BLaER1 treated with 17β-estradiol and CSF1 and Interleukin-3, amounts not matched to agents 10 nM and 100 nM (cell line): ENCODE measurements at regions not wholly inside any gene's neighbourhood (a gene's known extent, or its start where the extent isn't known, plus 50 kb on each side); places are given as distances from the start of the nearest gene placed in this dataset.
"Not testable (repeated sequence)": the region's sequence is repeated elsewhere in the genome, so short reads cannot be mapped to it uniquely, and the experiment has no call there.

Experiments used
- H3K27ac ChIP-seq, 11 experiments: shearing (Covaris generic); formaldehyde crosslinking; 2 replicates each; pipeline ENCODE4 v1.8.1; 2022
- H3K27me3 ChIP-seq, 11 experiments: shearing (Covaris generic); formaldehyde crosslinking; 2 replicates each; pipeline ENCODE4 v1.8.1; 2022
- H3K36me3 ChIP-seq, 11 experiments: shearing (Covaris generic); formaldehyde crosslinking; 2 replicates each; pipeline ENCODE4 v1.8.1; 2022
- H3K4me1 ChIP-seq, 10 experiments: shearing (Covaris generic); formaldehyde crosslinking; 2 replicates each; pipeline ENCODE4 v1.8.1; 2022
- H3K4me2 ChIP-seq, 11 experiments: shearing (Covaris generic); formaldehyde crosslinking; 2 replicates each; pipeline ENCODE4 v1.8.1; 2022
- H3K4me3 ChIP-seq, 10 experiments: shearing (Covaris generic); formaldehyde crosslinking; 2 replicates each; pipeline ENCODE4 v1.8.1; 2022
- H3K9ac ChIP-seq, 11 experiments: shearing (Covaris generic); formaldehyde crosslinking; 2 replicates each; pipeline ENCODE4 v1.8.1; 2022
- H3K9me3 ChIP-seq, 11 experiments: shearing (Covaris generic); formaldehyde crosslinking; replicated peaks in 1 of 11; 2 replicates each; pipeline ENCODE4 v1.8.1; 2022
- H4K20me1 ChIP-seq, 11 experiments: shearing (Covaris generic); formaldehyde crosslinking; 2 replicates each; pipeline ENCODE4 v1.8.1; 2022
- Cebpa-rat ChIP-seq, 11 experiments: shearing (Covaris generic); IDR thresholded peaks; 2 replicates each; pipeline ENCODE4 v1.8.1; 2022

DNA sequence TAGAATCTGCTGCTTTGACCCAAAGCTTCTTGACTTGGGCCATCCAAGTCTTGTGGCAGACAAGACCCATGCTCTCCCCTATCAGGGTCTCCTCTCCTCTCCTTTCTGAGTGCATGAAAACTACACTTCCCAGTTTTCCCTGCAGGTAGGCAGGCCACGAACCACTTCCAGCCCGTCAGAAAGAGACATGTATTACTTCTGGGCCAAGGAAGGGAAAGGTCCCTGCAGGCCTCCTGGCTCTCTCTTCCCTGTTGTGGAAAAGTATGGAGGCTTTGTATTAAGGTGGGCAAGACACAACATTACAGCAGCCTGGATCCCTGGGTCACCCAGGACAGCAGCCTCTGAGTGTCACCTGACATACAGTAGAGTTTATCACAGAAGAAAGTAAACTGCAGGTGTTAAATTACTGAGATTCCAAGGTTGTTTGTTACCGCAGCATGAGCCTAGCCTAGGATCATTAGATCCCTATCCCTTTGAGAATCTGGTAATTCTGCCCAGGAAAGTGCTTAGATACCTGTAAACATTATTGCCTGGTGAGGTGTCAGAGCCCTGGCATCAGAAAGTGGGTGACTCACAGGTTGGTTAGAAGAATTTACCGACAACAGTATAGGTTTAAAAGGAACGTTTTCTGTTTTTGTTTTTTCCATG, 717.3 kb downstream of the MATN1 start:
- Histone ChIP-seq H3K36me3 (no peaks in the 10 kb centered on the region), H3K27ac (no peak overlapping the region), H3K9ac (no peak overlapping the region), H3K4me2 (no peak overlapping the region), H3K9me3 (peaks cover 0 to 17% (median 13%) of the 10 kb centered on the region in 11 experiments; a peak in 16 of 22 replicates), H3K4me3 (no peak overlapping the region), H3K4me1 (peaks cover 7 to 20% (median 14%) of the 10 kb centered on the region in 10 experiments; a peak in 18 of 20 replicates), H3K27me3 (no peaks in the 10 kb centered on the region), H4K20me1 (no peaks in the 10 kb centered on the region)
- no peak for TF ChIP-seq Cebpa-rat (IDR thresholded peaks at IDR 0.05)

DNA sequence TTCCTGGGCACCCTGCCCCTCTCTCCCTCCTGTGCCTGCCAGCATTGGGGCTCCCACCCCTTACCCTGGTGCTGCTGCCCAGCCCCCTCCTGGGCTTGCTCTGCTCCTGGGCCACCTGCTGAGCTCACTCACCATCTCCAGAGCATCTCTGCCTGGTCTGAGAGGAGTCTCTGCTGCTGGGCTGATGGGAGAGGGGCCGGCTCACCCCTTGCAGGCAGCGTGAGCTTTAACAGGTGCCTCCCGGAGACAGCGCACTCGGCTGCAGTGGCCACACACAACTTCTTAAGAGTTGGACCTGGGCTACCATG, 721.7 kb downstream of the MATN1 start:
- Histone ChIP-seq H3K36me3 (no peaks in the 10 kb centered on the region), H3K9ac (no peak overlapping the region), H3K4me1 (peaks cover 0 to 11% (median 0%) of the 10 kb centered on the region in 10 experiments; a peak in 2 of 20 replicates), H3K27ac (no peak overlapping the region), H3K4me2 (no peak overlapping the region), H3K27me3 (no peaks in the 10 kb centered on the region), H4K20me1 (no peaks in the 10 kb centered on the region), H3K4me3 (no peak overlapping the region), H3K9me3 (no peaks in the 10 kb centered on the region)
- TF ChIP-seq Cebpa-rat (IDR thresholded peaks at IDR 0.05), result no peak

DNA sequence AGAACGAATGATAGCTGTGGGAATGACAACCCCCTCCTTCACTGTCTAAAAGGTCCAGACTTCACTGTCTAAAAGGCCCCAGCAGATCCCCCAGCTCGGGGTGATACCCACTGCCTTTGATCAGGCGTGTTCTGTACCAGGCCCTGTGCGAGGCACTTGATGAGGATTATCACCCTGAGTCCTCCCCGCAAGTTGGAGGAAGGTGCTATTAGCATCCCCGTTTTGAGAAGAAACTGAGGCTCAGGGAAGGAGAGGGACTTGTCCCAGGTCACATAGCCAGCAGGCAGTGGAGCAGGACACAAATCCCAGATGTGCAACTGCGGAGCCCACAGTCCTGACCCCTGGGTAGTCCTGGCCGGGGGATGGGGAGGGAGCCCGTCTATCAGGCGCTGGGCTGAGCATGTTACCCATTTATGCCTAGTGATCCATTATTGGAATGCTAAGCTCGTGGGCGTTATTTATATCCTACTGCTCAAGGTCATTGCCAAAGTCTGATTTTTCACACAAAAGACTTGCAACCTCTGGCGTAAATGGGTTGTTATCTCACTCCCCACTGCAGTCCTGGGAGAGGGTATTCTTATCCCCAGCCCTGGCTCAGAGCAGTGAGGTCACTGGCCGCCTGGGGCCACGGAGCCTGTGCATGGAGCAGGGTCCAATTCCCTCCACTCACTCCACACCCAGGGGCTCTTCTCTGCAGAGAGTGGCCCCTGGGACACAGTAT, 722.2 kb downstream of the MATN1 start:
- peak overlapping the region in 1 of 11 experiments; percentile 42; a peak in 1 of 22 replicates for H3K4me2 ChIP-seq
- no peak for TF ChIP-seq Cebpa-rat (IDR thresholded peaks at IDR 0.05)

DNA sequence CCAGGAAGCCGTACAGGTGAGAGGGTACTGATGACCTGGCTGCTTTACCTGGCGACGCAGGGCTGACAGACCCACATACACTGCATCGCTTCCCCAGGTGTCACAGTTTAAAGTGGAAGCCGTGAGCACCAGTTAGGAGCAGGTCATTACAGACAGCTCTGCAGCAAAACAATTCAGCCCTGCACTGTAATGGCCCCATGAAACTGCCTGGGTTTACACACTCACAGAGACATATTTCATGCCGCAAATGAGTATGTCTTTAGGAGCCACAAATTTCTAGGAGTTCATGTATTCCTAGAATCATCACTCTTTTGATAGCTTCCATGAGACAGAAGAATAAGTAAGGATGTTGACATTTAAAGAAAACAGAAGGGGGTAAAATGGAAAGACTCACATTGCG, 723.1 kb downstream of the MATN1 start:
- H3K27me3 ChIP-seq, result no peaks in the 10 kb centered on the region
- H3K4me3 ChIP-seq, result no peak overlapping the region
- H3K4me1 ChIP-seq, result peaks cover 0 to 11% (median 0%) of the 10 kb centered on the region in 10 experiments; a peak in 2 of 20 replicates
- no peak overlapping the region for H3K27ac ChIP-seq
- H3K9me3 ChIP-seq, result peaks cover under 1 to 7% (median 5%) of the 10 kb centered on the region in 11 experiments; a peak in 13 of 22 replicates
- H4K20me1 ChIP-seq, result no peaks in the 10 kb centered on the region
- no peaks in the 10 kb centered on the region for H3K36me3 ChIP-seq
- TF ChIP-seq Cebpa-rat (IDR thresholded peaks at IDR 0.05), result no peak
- no peak overlapping the region for H3K9ac ChIP-seq
- peak overlapping the region in 1 of 11 experiments; percentile 16; a peak in 1 of 22 replicates for H3K4me2 ChIP-seq

More for the DNA sequence above, 722.2 kb downstream of the MATN1 start:
- Histone ChIP-seq H3K4me3 (no peak overlapping the region), H3K4me1 (peaks cover 0 to 11% (median 0%) of the 10 kb centered on the region in 10 experiments; a peak in 2 of 20 replicates), H3K9ac (no peak overlapping the region), H3K36me3 (no peaks in the 10 kb centered on the region), H4K20me1 (no peaks in the 10 kb centered on the region), H3K27me3 (no peaks in the 10 kb centered on the region), H3K9me3 (no peaks in the 10 kb centered on the region), H3K27ac (no peak overlapping the region)

DNA sequence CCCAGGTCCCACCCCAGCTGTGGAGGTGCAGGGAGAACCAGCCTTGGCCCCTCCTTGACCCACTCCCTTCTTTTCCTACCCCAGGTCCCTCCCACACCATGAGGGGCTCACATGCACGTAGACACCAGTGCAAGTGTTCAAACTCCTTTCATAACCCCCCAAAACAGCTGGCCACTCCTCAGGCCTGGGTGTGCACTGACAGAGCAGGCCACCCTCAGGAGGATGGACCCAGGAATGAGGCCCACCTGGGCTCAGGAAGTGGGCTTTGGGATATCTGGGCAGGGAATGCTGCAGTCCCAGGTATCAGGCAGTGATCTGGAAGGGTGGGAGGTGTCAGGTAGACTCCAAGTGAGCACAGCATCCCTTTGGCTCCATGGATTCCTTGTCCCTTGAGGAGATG, 723.8 kb downstream of the MATN1 start:
- no peak for TF ChIP-seq Cebpa-rat (IDR thresholded peaks at IDR 0.05)
- Histone ChIP-seq H3K27ac (no peak overlapping the region), H3K9ac (no peak overlapping the region), H3K36me3 (no peaks in the 10 kb centered on the region), H4K20me1 (no peaks in the 10 kb centered on the region), H3K9me3 (peaks cover 7 to 13% (median 12%) of the 10 kb centered on the region in 11 experiments; a peak in 21 of 22 replicates), H3K4me1 (peaks cover 0 to 11% (median 0%) of the 10 kb centered on the region in 10 experiments; a peak in 2 of 20 replicates), H3K4me2 (no peak overlapping the region), H3K27me3 (no peaks in the 10 kb centered on the region), H3K4me3 (no peak overlapping the region)

DNA sequence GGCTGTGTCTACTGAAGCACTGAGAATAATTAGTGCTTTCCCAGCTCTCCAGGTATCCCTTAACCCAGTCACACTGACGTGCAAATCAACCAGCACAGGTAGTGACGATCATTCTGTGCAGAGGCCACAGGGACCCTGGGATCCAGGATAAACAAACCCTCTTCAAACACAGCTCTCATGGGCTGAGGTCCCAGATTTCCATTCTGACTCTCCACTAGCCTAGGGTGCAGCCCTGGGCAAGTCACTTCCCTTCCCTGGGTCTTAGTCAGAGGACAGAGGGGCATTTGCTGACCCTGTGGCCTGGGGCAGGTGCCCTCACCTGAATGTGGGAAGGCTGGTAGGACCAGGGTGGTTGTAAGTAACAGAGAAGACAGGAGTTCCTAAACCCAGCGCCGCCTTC, 724.7 kb downstream of the MATN1 start:
- Histone ChIP-seq H4K20me1 (no peaks in the 10 kb centered on the region), H3K9me3 (peaks cover 14 to 21% (median 20%) of the 10 kb centered on the region in 11 experiments), H3K36me3 (no peaks in the 10 kb centered on the region), H3K4me2 (no peak overlapping the region), H3K9ac (no peak overlapping the region), H3K4me1 (peaks cover 0 to 11% (median 0%) of the 10 kb centered on the region in 10 experiments; a peak in 2 of 20 replicates), H3K4me3 (no peak overlapping the region), H3K27ac (no peak overlapping the region), H3K27me3 (no peaks in the 10 kb centered on the region)
- TF ChIP-seq Cebpa-rat (IDR thresholded peaks at IDR 0.05), result no peak

DNA sequence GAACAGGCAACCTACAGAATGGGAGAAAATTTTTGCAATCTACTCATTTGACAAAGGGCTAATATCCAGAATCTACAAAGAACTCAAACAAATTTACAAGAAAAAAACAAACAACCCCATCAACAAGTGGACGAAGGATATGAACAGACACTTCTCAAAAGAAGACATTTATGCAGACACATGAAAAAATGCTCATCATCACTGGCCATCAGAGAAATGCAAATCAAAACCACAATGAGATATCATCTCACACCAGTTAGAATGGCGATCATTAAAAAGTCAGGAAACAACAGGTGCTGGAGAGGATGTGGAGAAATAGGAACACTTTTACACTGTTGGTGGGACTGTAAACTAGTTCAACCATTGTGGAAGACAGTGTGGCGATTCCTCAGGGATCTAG, 725.6 kb downstream of the MATN1 start:
- peaks cover 0 to 13% (median 0%) of the 10 kb centered on the region in 10 experiments; a peak in 2 of 20 replicates for H3K4me1 ChIP-seq
- not testable (repeated sequence) for H3K36me3 ChIP-seq, H3K4me3 ChIP-seq, H3K9ac ChIP-seq, H4K20me1 ChIP-seq, H3K27me3 ChIP-seq, H3K27ac ChIP-seq, H3K4me2 ChIP-seq
- H3K9me3 ChIP-seq, result peaks cover 22 to 30% (median 28%) of the 10 kb centered on the region in 11 experiments

DNA sequence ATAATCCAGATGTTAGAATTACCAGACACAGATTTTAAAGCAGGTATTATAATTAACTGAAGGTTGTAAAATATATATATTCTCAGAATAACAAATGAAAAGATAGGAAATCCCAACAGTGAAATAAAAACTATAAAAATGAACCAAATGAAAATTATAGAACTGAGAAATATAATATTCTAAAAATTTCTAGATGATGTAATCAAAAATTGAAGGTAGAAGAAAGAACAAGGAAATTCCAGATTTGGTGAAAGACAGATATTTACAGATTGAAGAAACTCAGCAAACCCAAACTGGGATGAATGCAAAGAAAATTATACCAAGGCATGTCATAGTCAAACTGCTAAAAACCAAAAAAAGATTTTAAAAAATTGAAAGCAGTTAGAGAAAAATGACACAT, 729.4 kb downstream of the MATN1 start:
- Histone ChIP-seq H3K36me3 (0 out of 22 replicates have a peak, but pooled peaks cover 0 to 3% (median 0%) of the 10 kb centered on the region in 11 experiments), H3K27ac (no peak overlapping the region), H3K27me3 (no peaks in the 10 kb centered on the region), H3K4me2 (no peak overlapping the region), H3K9ac (no peak overlapping the region), H3K4me1 (peaks cover 0 to 21% (median 0%) of the 10 kb centered on the region in 10 experiments; a peak in 2 of 20 replicates), H3K9me3 (peaks cover 22 to 45% (median 32%) of the 10 kb centered on the region in 11 experiments), H4K20me1 (no peaks in the 10 kb centered on the region), H3K4me3 (no peak overlapping the region)
- TF ChIP-seq Cebpa-rat (IDR thresholded peaks at IDR 0.05), result no peak

DNA sequence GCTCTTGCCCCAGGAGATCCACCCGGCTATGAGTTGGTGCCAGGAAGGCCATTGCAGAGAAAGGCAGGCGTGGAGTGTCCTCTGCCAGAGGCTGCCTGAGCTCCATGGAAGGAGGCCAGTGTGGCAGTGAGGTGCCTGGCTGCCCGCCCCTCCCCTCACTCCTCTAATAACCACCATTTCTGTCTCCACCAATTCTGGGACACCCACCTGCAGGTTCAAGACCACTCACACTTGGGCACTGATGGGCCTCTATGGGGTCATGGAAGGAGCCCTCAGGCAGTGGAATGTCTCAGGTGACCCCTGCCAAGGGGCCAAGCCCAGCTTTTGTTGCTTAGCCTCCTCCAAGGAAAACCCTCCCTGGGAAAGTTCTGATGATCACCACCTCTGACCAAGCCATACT, 731.6 kb downstream of the MATN1 start:
- Histone ChIP-seq H4K20me1 (no peaks in the 10 kb centered on the region), H3K4me2 (peak overlapping the region in 2 of 11 experiments; percentile 25 to 33; a peak in 3 of 22 replicates), H3K9ac (no peak overlapping the region), H3K4me3 (no peak overlapping the region), H3K4me1 (peaks cover 0 to 43% (median 0%) of the 10 kb centered on the region in 10 experiments; a peak in 7 of 20 replicates), H3K27ac (peak overlapping the region in 2 of 11 experiments; percentile 34 to 38; a peak in 2 of 22 replicates), H3K27me3 (no peaks in the 10 kb centered on the region), H3K9me3 (peaks cover 22 to 45% (median 32%) of the 10 kb centered on the region in 11 experiments), H3K36me3 (0 out of 22 replicates have a peak, but pooled peaks cover 0 to 3% (median 0%) of the 10 kb centered on the region in 11 experiments)
- TF ChIP-seq Cebpa-rat (IDR thresholded peaks at IDR 0.05), result no peak
